ENCODE measurements at regions not wholly inside any gene's neighbourhood (a gene's known extent, or its start where the extent isn't known, plus 50 kb on each side); places are given as distances from the start of the nearest gene placed in this dataset.

DNA sequence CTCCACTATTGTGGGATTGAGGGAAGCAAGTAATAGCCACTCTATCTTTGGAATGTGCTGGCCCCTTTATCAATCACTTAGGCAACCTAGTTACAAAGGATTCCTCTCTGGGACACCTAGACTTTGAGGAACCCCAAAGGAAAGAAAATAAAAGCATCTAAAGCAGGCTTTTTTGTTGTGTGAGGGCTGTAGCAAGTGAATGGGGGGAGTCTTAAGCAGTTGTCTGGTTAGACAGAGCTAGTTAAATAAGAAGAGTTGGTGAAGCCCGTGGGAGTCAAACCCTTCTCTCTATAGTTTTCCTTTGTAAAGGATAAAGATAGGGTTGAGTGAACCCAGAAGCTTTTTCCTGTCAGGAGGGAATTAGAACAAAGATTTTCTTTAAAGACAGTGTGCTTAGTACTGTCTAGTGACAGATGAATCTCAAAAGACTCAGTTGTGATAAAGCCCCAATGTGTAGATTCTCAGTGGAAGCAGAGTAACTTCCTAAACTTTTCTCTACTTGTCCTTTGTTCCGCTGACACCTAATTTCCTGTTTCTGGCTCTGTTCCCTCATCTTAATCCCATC, 63.3 kb downstream of the HDGFL1 start:
- Mint-ChIP-seq H3K27me3 (ENCODE audit: low read depth) (no peaks in the 10 kb centered on the region), H3K9me3 (peaks cover 8% of the 10 kb centered on the region), H3K27ac (no peak overlapping the region), H3K4me3 (no peak overlapping the region), H3K4me1 (peaks cover 38% of the 10 kb centered on the region), H3K36me3 (peaks cover 6% of the 10 kb centered on the region; the same call in 1 of the 2 replicates)
- CTCF ChIA-PET, result no interaction called here
- POLR2A ChIA-PET, result no interaction called here
- TF ChIP-seq ZNF396 (CRISPR knock-in tag; IDR thresholded peaks at IDR 0.05; ENCODE audit: borderline replicate concordance) (no peak), ZBTB21 (CRISPR knock-in tag; IDR thresholded peaks at IDR 0.05; ENCODE audit: borderline replicate concordance) (no peak), NR3C1 (CRISPR knock-in tag; conservative IDR thresholded peaks at IDR 0.05; ENCODE audit: low read depth) (no peak), RELA (CRISPR knock-in tag; IDR thresholded peaks at IDR 0.05; ENCODE audit: borderline replicate concordance) (no peak), SOX15 (CRISPR knock-in tag; IDR thresholded peaks at IDR 0.05) (no peak), IRF2 (CRISPR knock-in tag; IDR thresholded peaks at IDR 0.05; ENCODE audit: borderline replicate concordance, low read depth) (no peak), NFE2L1 (CRISPR knock-in tag; IDR thresholded peaks at IDR 0.05) (no peak), TEAD1 (CRISPR knock-in tag; IDR thresholded peaks at IDR 0.05) (no peak), ZNF263 (CRISPR knock-in tag; IDR thresholded peaks at IDR 0.05; ENCODE audit: low read depth) (no peak), TCF7 (CRISPR knock-in tag; IDR thresholded peaks at IDR 0.05; ENCODE audit: low read depth) (no peak)
- DNase-seq (ENCODE audit: low spot score) (no peak), ATAC-seq (peak; percentile 47; the same call in 1 of the 2 replicates)

GRCh38 chr6:22636452-22636851, 67.1 kb downstream of the HDGFL1 start:
- H3K27me3 Mint-ChIP-seq (ENCODE audit: low read depth), result no peaks in the 10 kb centered on the region
- H3K4me3 Mint-ChIP-seq, result no peak overlapping the region
- TF ChIP-seq PRRX2 (CRISPR knock-in tag; IDR thresholded peaks at IDR 0.05) (no peak), ZNF232 (CRISPR knock-in tag; IDR thresholded peaks at IDR 0.05) (no peak), TCF7 (CRISPR knock-in tag; IDR thresholded peaks at IDR 0.05; ENCODE audit: low read depth) (no peak), CBFB (CRISPR knock-in tag; IDR thresholded peaks at IDR 0.05; ENCODE audit: low read depth) (no peak), GTF2I (CRISPR knock-in tag; conservative IDR thresholded peaks at IDR 0.05) (no peak), IRF2 (CRISPR knock-in tag; IDR thresholded peaks at IDR 0.05; ENCODE audit: borderline replicate concordance, low read depth) (no peak), FOXK1 (CRISPR knock-in tag; IDR thresholded peaks at IDR 0.05) (no peak), RELA (CRISPR knock-in tag; IDR thresholded peaks at IDR 0.05; ENCODE audit: borderline replicate concordance) (no peak), CREB1 (CRISPR knock-in tag; IDR thresholded peaks at IDR 0.05) (no peak), TP53 (CRISPR knock-in tag; IDR thresholded peaks at IDR 0.05) (no peak), RORB (CRISPR knock-in tag; IDR thresholded peaks at IDR 0.05) (no peak)
- TF ChIP-seq, protein P1, sequence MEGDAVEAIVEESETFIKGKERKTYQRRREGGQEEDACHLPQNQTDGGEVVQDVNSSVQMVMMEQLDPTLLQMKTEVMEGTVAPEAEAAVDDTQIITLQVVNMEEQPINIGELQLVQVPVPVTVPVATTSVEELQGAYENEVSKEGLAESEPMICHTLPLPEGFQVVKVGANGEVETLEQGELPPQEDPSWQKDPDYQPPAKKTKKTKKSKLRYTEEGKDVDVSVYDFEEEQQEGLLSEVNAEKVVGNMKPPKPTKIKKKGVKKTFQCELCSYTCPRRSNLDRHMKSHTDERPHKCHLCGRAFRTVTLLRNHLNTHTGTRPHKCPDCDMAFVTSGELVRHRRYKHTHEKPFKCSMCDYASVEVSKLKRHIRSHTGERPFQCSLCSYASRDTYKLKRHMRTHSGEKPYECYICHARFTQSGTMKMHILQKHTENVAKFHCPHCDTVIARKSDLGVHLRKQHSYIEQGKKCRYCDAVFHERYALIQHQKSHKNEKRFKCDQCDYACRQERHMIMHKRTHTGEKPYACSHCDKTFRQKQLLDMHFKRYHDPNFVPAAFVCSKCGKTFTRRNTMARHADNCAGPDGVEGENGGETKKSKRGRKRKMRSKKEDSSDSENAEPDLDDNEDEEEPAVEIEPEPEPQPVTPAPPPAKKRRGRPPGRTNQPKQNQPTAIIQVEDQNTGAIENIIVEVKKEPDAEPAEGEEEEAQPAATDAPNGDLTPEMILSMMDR (IDR thresholded peaks at IDR 0.05), result no peak
- TF ChIP-seq, protein P2, sequence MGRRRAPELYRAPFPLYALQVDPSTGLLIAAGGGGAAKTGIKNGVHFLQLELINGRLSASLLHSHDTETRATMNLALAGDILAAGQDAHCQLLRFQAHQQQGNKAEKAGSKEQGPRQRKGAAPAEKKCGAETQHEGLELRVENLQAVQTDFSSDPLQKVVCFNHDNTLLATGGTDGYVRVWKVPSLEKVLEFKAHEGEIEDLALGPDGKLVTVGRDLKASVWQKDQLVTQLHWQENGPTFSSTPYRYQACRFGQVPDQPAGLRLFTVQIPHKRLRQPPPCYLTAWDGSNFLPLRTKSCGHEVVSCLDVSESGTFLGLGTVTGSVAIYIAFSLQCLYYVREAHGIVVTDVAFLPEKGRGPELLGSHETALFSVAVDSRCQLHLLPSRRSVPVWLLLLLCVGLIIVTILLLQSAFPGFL (CRISPR knock-in tag; IDR thresholded peaks at IDR 0.05; ENCODE audit: borderline replicate concordance), result no peak
- no peak overlapping the region for H3K27ac Mint-ChIP-seq
- H3K9me3 Mint-ChIP-seq, result no peaks in the 10 kb centered on the region
- no peak for ATAC-seq
- H3K4me1 Mint-ChIP-seq, result peaks cover 17% of the 10 kb centered on the region
- DNase-seq (ENCODE audit: low spot score), result no peak
- POLR2A ChIA-PET, result interaction anchor here (0.6 kb wide), 1 partner anchor 14 kb away, joined by 7 read pairs; no protein-coding TSS in a partner anchor
- CTCF ChIA-PET, result interaction anchor here (1.1 kb wide), 1 partner anchor 118 kb away, joined by 3 read pairs; no protein-coding TSS in a partner anchor
- H3K36me3 Mint-ChIP-seq, result no peaks in the 10 kb centered on the region

- no peaks in the 10 kb centered on the region for H3K36me3 Mint-ChIP-seq
- H3K27ac Mint-ChIP-seq, result no peak overlapping the region
- peaks cover 4% of the 10 kb centered on the region for H3K4me1 Mint-ChIP-seq
- H3K27me3 Mint-ChIP-seq (ENCODE audit: low read depth), result no peaks in the 10 kb centered on the region
- no peak overlapping the region for H3K4me3 Mint-ChIP-seq
- ChIA-PET CTCF (no interaction called here), POLR2A (no interaction called here)
- DNase-seq (ENCODE audit: low spot score) (no peak), ATAC-seq (no peak)
- H3K9me3 Mint-ChIP-seq, result no peaks in the 10 kb centered on the region
- TF ChIP-seq, protein P3, sequence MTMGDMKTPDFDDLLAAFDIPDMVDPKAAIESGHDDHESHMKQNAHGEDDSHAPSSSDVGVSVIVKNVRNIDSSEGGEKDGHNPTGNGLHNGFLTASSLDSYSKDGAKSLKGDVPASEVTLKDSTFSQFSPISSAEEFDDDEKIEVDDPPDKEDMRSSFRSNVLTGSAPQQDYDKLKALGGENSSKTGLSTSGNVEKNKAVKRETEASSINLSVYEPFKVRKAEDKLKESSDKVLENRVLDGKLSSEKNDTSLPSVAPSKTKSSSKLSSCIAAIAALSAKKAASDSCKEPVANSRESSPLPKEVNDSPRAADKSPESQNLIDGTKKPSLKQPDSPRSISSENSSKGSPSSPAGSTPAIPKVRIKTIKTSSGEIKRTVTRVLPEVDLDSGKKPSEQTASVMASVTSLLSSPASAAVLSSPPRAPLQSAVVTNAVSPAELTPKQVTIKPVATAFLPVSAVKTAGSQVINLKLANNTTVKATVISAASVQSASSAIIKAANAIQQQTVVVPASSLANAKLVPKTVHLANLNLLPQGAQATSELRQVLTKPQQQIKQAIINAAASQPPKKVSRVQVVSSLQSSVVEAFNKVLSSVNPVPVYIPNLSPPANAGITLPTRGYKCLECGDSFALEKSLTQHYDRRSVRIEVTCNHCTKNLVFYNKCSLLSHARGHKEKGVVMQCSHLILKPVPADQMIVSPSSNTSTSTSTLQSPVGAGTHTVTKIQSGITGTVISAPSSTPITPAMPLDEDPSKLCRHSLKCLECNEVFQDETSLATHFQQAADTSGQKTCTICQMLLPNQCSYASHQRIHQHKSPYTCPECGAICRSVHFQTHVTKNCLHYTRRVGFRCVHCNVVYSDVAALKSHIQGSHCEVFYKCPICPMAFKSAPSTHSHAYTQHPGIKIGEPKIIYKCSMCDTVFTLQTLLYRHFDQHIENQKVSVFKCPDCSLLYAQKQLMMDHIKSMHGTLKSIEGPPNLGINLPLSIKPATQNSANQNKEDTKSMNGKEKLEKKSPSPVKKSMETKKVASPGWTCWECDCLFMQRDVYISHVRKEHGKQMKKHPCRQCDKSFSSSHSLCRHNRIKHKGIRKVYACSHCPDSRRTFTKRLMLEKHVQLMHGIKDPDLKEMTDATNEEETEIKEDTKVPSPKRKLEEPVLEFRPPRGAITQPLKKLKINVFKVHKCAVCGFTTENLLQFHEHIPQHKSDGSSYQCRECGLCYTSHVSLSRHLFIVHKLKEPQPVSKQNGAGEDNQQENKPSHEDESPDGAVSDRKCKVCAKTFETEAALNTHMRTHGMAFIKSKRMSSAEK (CRISPR knock-in tag; IDR thresholded peaks at IDR 0.05; ENCODE audit: borderline replicate concordance), result no peak
- TF ChIP-seq, protein P4, sequence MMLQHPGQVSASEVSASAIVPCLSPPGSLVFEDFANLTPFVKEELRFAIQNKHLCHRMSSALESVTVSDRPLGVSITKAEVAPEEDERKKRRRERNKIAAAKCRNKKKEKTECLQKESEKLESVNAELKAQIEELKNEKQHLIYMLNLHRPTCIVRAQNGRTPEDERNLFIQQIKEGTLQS (CRISPR knock-in tag; conservative IDR thresholded peaks at IDR 0.05), result no peak
- TF ChIP-seq, protein P5, sequence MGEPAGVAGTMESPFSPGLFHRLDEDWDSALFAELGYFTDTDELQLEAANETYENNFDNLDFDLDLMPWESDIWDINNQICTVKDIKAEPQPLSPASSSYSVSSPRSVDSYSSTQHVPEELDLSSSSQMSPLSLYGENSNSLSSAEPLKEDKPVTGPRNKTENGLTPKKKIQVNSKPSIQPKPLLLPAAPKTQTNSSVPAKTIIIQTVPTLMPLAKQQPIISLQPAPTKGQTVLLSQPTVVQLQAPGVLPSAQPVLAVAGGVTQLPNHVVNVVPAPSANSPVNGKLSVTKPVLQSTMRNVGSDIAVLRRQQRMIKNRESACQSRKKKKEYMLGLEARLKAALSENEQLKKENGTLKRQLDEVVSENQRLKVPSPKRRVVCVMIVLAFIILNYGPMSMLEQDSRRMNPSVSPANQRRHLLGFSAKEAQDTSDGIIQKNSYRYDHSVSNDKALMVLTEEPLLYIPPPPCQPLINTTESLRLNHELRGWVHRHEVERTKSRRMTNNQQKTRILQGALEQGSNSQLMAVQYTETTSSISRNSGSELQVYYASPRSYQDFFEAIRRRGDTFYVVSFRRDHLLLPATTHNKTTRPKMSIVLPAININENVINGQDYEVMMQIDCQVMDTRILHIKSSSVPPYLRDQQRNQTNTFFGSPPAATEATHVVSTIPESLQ (CRISPR knock-in tag; IDR thresholded peaks at IDR 0.05), result no peak
- TF ChIP-seq MXD4 (CRISPR knock-in tag; IDR thresholded peaks at IDR 0.05; ENCODE audit: borderline replicate concordance), result no peak
Measured at GRCh38 chr6:22637782-22638181, 68.4 kb downstream of the HDGFL1 start.
